ENCODE measurements at regions not wholly inside any gene's neighbourhood (a gene's known extent, or its start where the extent isn't known, plus 50 kb on each side); places are given as distances from the start of the nearest gene placed in this dataset.
"Not testable (repeated sequence)": the region's sequence is repeated elsewhere in the genome, so short reads cannot be mapped to it uniquely, and the experiment has no call there.

- no peak for DNase-seq (ENCODE audit: extremely low spot score, unreplicated experiment)
- TF ChIP-seq CTCF (conservative IDR thresholded peaks at IDR 0.05): no peak
- Mint-ChIP-seq H3K9me3 (no peaks in the 10 kb centered on the region), H3K36me3 (no peaks in the 10 kb centered on the region), H3K27ac (no peak overlapping the region), H3K4me3 (no peak overlapping the region), H3K27me3 (no peaks in the 10 kb centered on the region), H3K4me1 (ENCODE audit: unreplicated experiment) (peaks cover 14% of the 10 kb centered on the region)
Observed at GRCh38 chr6:16897669-16898068, 136.4 kb upstream of the ATXN1 start.

GRCh38 chr6:16894301-16894700 is 133.0 kb upstream of the ATXN1 start:
- Mint-ChIP-seq H3K27me3 (no peaks in the 10 kb centered on the region), H3K9me3 (no peaks in the 10 kb centered on the region), H3K36me3 (no peaks in the 10 kb centered on the region), H3K4me1 (ENCODE audit: unreplicated experiment) (peaks cover 7% of the 10 kb centered on the region), H3K27ac (no peak overlapping the region), H3K4me3 (no peak overlapping the region)
- TF ChIP-seq CTCF (conservative IDR thresholded peaks at IDR 0.05): no peak
- DNase-seq (ENCODE audit: extremely low spot score, unreplicated experiment): no peak

GRCh38 chr6:16891110-16891509 is 129.8 kb upstream of the ATXN1 start:
- not testable (repeated sequence) for H3K4me3 Mint-ChIP-seq; H3K9me3 Mint-ChIP-seq; H3K36me3 Mint-ChIP-seq; DNase-seq (ENCODE audit: extremely low spot score, unreplicated experiment); H3K4me1 Mint-ChIP-seq (ENCODE audit: unreplicated experiment); H3K27ac Mint-ChIP-seq; H3K27me3 Mint-ChIP-seq

- Mint-ChIP-seq H3K27ac (no peak overlapping the region), H3K27me3 (no peaks in the 10 kb centered on the region), H3K9me3 (no peaks in the 10 kb centered on the region), H3K4me3 (no peak overlapping the region), H3K4me1 (ENCODE audit: unreplicated experiment) (no peaks in the 10 kb centered on the region), H3K36me3 (no peaks in the 10 kb centered on the region)
- no peak for TF ChIP-seq CTCF (conservative IDR thresholded peaks at IDR 0.05)
- DNase-seq (ENCODE audit: extremely low spot score, unreplicated experiment): no peak
Observed at GRCh38 chr6:16885411-16886160, 124.3 kb upstream of the ATXN1 start.

GRCh38 chr6:16884526-16884925 is 123.3 kb upstream of the ATXN1 start:
- DNase-seq (ENCODE audit: extremely low spot score, unreplicated experiment): no peak
- Mint-ChIP-seq H3K4me3 (no peak overlapping the region), H3K27me3 (no peaks in the 10 kb centered on the region), H3K27ac (no peak overlapping the region), H3K4me1 (ENCODE audit: unreplicated experiment) (no peaks in the 10 kb centered on the region), H3K36me3 (no peaks in the 10 kb centered on the region), H3K9me3 (no peaks in the 10 kb centered on the region)
- no peak for TF ChIP-seq CTCF (conservative IDR thresholded peaks at IDR 0.05)

GRCh38 chr6:16883414-16883813 is 122.2 kb upstream of the ATXN1 start:
- no peaks in the 10 kb centered on the region for H3K27me3 Mint-ChIP-seq
- H3K4me1 Mint-ChIP-seq (ENCODE audit: unreplicated experiment): no peaks in the 10 kb centered on the region
- H3K4me3 Mint-ChIP-seq: no peak overlapping the region
- no peak for DNase-seq (ENCODE audit: extremely low spot score, unreplicated experiment)
- H3K9me3 Mint-ChIP-seq: peaks cover under 1% of the 10 kb centered on the region
- no peak overlapping the region for H3K27ac Mint-ChIP-seq
- H3K36me3 Mint-ChIP-seq: no peaks in the 10 kb centered on the region
- TF ChIP-seq CTCF (conservative IDR thresholded peaks at IDR 0.05): no peak

All from type B pancreatic cell (in vitro differentiated cells).